Endothelial cell of umbilical vein (primary cell): ENCODE measurements at regions not wholly inside any gene's neighbourhood (a gene's known extent, or its start where the extent isn't known, plus 50 kb on each side); places are given as distances from the start of the nearest gene placed in this dataset.

ENCODE experiments used
- CTCF ChIP-seq, 2 donors: IDR thresholded peaks; 1 replicate in 1 of 2; 2 replicates in 1 of 2; pipeline ENCODE4 v1.5.1; 2011; ENCODE audit warnings: low read length in 2 of 2, mild to moderate bottlenecking in 2 of 2, moderate library complexity in 2 of 2, control low read depth in 1 of 2, inconsistent platforms in 1 of 2, low read depth in 1 of 2; ENCODE audit not compliant: insufficient read depth in 1 of 2; ENCODE audit errors: extremely low read depth in 1 of 2
- GATA2 ChIP-seq: IDR thresholded peaks from 2 replicates; pipeline ENCODE4 v1.7.0; 2011; ENCODE audit warnings: low read depth, mild to moderate bottlenecking, moderate library complexity, mixed read lengths, low read length; ENCODE audit not compliant: insufficient read length, insufficient read depth

- TF ChIP-seq CTCF (IDR thresholded peaks at IDR 0.05; ENCODE audit: extremely low read depth in 1 of 2, insufficient read depth in 1 of 2, low read depth in 1 of 2, low read length in 2 of 2) (no peak), GATA2 (no peak)
Measured at GRCh38 chr7:16211402-16211925, 209.9 kb downstream of the CRPPA start.
